ENCODE measurements at regions not wholly inside any gene's neighbourhood (a gene's known extent, or its start where the extent isn't known, plus 50 kb on each side); places are given as distances from the start of the nearest gene placed in this dataset.

- Histone ChIP-seq H3K36me3 (ENCODE audit: control insufficient read depth, insufficient read depth, low read length) (no peaks in the 10 kb centered on the region), H3K27me3 (replicated peaks; ENCODE audit: control insufficient read depth, insufficient read depth, low read length) (no peaks in the 10 kb centered on the region), H3K4me3 (replicated peaks; ENCODE audit: low read depth, low read length) (no peak overlapping the region)
- TF ChIP-seq CTCF (IDR thresholded peaks at IDR 0.05; ENCODE audit: insufficient read depth, low read length, poor library complexity, severe bottlenecking): no peak
- no peak for DNase-seq (ENCODE audit: extremely low read depth, insufficient read length)
Observed at GRCh38 chr13:79886601-79887000, 405.6 kb downstream of the NDFIP2 start.

GRCh38 chr13:79884890-79885289 is 403.9 kb downstream of the NDFIP2 start:
- H3K4me3 ChIP-seq (replicated peaks; ENCODE audit: low read depth, low read length): no peak overlapping the region
- H3K36me3 ChIP-seq (ENCODE audit: control insufficient read depth, insufficient read depth, low read length): no peaks in the 10 kb centered on the region
- H3K27me3 ChIP-seq (replicated peaks; ENCODE audit: control insufficient read depth, insufficient read depth, low read length): no peaks in the 10 kb centered on the region
- no peak for DNase-seq (ENCODE audit: extremely low read depth, insufficient read length)
- no peak for TF ChIP-seq CTCF (IDR thresholded peaks at IDR 0.05; ENCODE audit: insufficient read depth, low read length, poor library complexity, severe bottlenecking)

- no peak overlapping the region for H3K4me3 ChIP-seq (replicated peaks; ENCODE audit: low read depth, low read length)
- no peak for TF ChIP-seq CTCF (IDR thresholded peaks at IDR 0.05; ENCODE audit: insufficient read depth, low read length, poor library complexity, severe bottlenecking)
- DNase-seq (ENCODE audit: extremely low read depth, insufficient read length): no peak
- no peaks in the 10 kb centered on the region for H3K27me3 ChIP-seq (replicated peaks; ENCODE audit: control insufficient read depth, insufficient read depth, low read length)
- no peaks in the 10 kb centered on the region for H3K36me3 ChIP-seq (ENCODE audit: control insufficient read depth, insufficient read depth, low read length)
Observed at GRCh38 chr13:79883216-79883615, 402.3 kb downstream of the NDFIP2 start.

- H3K27me3 ChIP-seq (replicated peaks; ENCODE audit: control insufficient read depth, insufficient read depth, low read length): no peaks in the 10 kb centered on the region
- no peak for TF ChIP-seq CTCF (IDR thresholded peaks at IDR 0.05; ENCODE audit: insufficient read depth, low read length, poor library complexity, severe bottlenecking)
- no peaks in the 10 kb centered on the region for H3K36me3 ChIP-seq (ENCODE audit: control insufficient read depth, insufficient read depth, low read length)
- DNase-seq (ENCODE audit: extremely low read depth, insufficient read length): no peak
- no peak overlapping the region for H3K4me3 ChIP-seq (replicated peaks; ENCODE audit: low read depth, low read length)
Observed at GRCh38 chr13:79880818-79881217, 399.9 kb downstream of the NDFIP2 start.

GRCh38 chr13:79874396-79875360 is 393.7 kb downstream of the NDFIP2 start:
- no peaks in the 10 kb centered on the region for H3K36me3 ChIP-seq (ENCODE audit: control insufficient read depth, insufficient read depth, low read length)
- DNase-seq (ENCODE audit: extremely low read depth, insufficient read length): no peak
- TF ChIP-seq CTCF (IDR thresholded peaks at IDR 0.05; ENCODE audit: insufficient read depth, low read length, poor library complexity, severe bottlenecking): no peak

More at GRCh38 chr13:79874396-79875360, 393.7 kb downstream of the NDFIP2 start:
- no peaks in the 10 kb centered on the region for H3K27me3 ChIP-seq (replicated peaks; ENCODE audit: control insufficient read depth, insufficient read depth, low read length)
- no peak overlapping the region for H3K4me3 ChIP-seq (replicated peaks; ENCODE audit: low read depth, low read length)
